Peyer's patch (tissue), 4 donors: ENCODE measurements at regions not wholly inside any gene's neighbourhood (a gene's known extent, or its start where the extent isn't known, plus 50 kb on each side); places are given as distances from the start of the nearest gene placed in this dataset.

Source experiments
- DNase-seq, 3 donors: peaks; one replicate each; pipeline ENCODE4 v3.0.0-alpha.2; 2017 to 2019
- H3K27ac ChIP-seq, 4 donors: fragments of 200-600 bp; sonication (generic); one replicate each; pipeline ENCODE4 v1.5.1; 2016 to 2019
- H3K27me3 ChIP-seq, 2 donors: fragments of 200-600 bp; sonication (generic); one replicate each; pipeline ENCODE4 v1.5.1; 2019
- H3K36me3 ChIP-seq, 3 donors: fragments of 200-600 bp; sonication (generic); one replicate each; pipeline ENCODE4 v1.5.1; 2016 to 2019
- H3K4me1 ChIP-seq, 4 donors: fragments of 200-600 bp; sonication (generic); one replicate each; pipeline ENCODE4 v1.5.1; 2016 to 2019
- H3K4me3 ChIP-seq, 4 donors: fragments of 200-600 bp; sonication (generic); 1 replicate in 3 of 4; 2 replicates in 1 of 4; pipeline ENCODE4 v1.5.1; 2016 to 2019; ENCODE audit warnings: mild to moderate bottlenecking in 1 of 4
- H3K9me3 ChIP-seq, 4 donors: fragments of 200-600 bp; sonication (generic); one replicate each; pipeline ENCODE4 v1.5.1; 2016 to 2019; ENCODE audit warnings: mild to moderate bottlenecking in 1 of 4
- POLR2A ChIP-seq, 2 donors: fragments of 450-650 bp; IDR thresholded peaks; one replicate each; pipeline ENCODE4 v1.5.1; 2017; ENCODE audit warnings: antibody characterized with exemption in 2 of 2, mild to moderate bottlenecking in 2 of 2, moderate library complexity in 2 of 2
- small RNA-seq, 2 donors: library from RNA; depleted of rRNA; stranded (forward); fragments of <200 nt; gene quantifications; one replicate each; pipeline ENCODE3, GENCODE V24; 2016
- TF ChIP-seq, protein P1 (sequence below), 6 experiments: fragments of 450-650 bp in 4 of 6; fragments of 200-600 bp in 2 of 6; sonication (generic) in 1 of 6; IDR thresholded peaks; one replicate each; pipeline ENCODE4 v1.5.1; 2017 to 2019; ENCODE audit warnings: antibody characterized with exemption in 6 of 6, mild to moderate bottlenecking in 3 of 6, moderate library complexity in 1 of 6

DNA sequence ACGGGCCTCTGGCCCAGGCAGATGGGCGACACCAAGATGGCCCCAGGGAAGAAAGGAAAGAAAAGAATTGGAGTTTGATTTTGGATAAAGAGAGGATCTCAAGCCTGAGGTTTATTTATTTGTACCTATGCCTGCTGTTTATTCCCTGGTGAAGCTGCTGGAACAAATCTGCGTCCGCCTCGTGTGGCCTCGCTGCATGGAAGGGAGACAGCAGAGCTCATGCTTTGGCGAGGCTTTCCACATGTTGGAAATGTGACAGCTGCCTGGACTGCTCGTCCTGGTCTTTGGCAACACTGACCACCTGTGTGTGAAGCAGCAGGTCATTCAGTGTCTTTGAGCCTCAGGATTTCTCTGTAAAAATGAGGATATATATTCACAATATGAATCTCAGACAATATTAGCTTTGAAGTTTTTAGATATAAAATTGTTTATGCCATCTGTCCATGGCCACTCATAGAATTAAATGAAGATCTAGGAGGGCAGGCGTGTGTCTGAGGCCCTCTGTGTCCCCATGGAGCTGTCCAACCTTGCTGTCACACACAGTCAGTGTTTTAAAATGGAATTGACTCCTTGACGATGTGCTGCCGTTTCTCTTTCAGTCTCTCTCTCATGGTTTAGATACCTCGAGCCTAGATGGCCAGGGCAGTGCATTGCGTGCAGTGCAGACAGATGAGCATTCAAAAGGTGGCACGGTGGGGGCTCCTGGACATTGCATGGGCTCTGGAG, 94.3 kb downstream of the SOCS6 start:
- no peaks in the 10 kb centered on the region for H3K27me3 ChIP-seq
- H3K4me3 ChIP-seq = no peak overlapping the region
- no peaks in the 10 kb centered on the region for H3K36me3 ChIP-seq
- no peak for DNase-seq
- H3K27ac ChIP-seq = no peak overlapping the region
- H3K4me1 ChIP-seq = peaks cover 0 to 16% (median 0%) of the 10 kb centered on the region in 4 donors
- no peaks in the 10 kb centered on the region for H3K9me3 ChIP-seq
- TF ChIP-seq POLR2A (IDR thresholded peaks at IDR 0.05) = no peak
- TF ChIP-seq, protein P1, sequence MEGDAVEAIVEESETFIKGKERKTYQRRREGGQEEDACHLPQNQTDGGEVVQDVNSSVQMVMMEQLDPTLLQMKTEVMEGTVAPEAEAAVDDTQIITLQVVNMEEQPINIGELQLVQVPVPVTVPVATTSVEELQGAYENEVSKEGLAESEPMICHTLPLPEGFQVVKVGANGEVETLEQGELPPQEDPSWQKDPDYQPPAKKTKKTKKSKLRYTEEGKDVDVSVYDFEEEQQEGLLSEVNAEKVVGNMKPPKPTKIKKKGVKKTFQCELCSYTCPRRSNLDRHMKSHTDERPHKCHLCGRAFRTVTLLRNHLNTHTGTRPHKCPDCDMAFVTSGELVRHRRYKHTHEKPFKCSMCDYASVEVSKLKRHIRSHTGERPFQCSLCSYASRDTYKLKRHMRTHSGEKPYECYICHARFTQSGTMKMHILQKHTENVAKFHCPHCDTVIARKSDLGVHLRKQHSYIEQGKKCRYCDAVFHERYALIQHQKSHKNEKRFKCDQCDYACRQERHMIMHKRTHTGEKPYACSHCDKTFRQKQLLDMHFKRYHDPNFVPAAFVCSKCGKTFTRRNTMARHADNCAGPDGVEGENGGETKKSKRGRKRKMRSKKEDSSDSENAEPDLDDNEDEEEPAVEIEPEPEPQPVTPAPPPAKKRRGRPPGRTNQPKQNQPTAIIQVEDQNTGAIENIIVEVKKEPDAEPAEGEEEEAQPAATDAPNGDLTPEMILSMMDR (IDR thresholded peaks at IDR 0.05) = no peak

DNA sequence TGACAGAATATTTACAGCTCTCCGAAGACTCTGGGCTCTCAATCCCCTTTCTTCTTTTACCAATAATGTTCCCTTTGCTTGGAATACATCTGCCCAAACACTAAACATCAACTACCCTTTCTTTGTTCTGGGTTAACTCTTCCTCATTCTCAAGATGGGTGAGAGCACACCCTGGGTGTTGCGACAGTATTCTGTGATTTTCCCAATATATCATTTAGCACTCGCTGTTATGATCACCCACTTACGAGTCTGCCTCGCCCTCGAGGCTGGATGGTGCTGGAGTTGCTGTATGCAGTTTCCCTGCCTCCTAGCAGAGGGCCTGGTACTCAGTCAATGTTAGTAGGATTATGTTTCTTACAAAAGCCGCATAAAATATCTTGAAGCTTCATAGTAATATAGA, 93.2 kb downstream of the SOCS6 start:
- no peak overlapping the region for H3K4me3 ChIP-seq
- H3K27me3 ChIP-seq = no peaks in the 10 kb centered on the region
- no peaks in the 10 kb centered on the region for H3K9me3 ChIP-seq
- no peak for TF ChIP-seq POLR2A (IDR thresholded peaks at IDR 0.05)
- TF ChIP-seq, protein P1 (IDR thresholded peaks at IDR 0.05) = no peak
- peak overlapping the region in 2 of 4 donors; percentile 34 to 39 for H3K27ac ChIP-seq
- H3K4me1 ChIP-seq = peaks cover 0 to 27% (median 2%) of the 10 kb centered on the region in 4 donors
- no peaks in the 10 kb centered on the region for H3K36me3 ChIP-seq
- no peak for DNase-seq

DNA sequence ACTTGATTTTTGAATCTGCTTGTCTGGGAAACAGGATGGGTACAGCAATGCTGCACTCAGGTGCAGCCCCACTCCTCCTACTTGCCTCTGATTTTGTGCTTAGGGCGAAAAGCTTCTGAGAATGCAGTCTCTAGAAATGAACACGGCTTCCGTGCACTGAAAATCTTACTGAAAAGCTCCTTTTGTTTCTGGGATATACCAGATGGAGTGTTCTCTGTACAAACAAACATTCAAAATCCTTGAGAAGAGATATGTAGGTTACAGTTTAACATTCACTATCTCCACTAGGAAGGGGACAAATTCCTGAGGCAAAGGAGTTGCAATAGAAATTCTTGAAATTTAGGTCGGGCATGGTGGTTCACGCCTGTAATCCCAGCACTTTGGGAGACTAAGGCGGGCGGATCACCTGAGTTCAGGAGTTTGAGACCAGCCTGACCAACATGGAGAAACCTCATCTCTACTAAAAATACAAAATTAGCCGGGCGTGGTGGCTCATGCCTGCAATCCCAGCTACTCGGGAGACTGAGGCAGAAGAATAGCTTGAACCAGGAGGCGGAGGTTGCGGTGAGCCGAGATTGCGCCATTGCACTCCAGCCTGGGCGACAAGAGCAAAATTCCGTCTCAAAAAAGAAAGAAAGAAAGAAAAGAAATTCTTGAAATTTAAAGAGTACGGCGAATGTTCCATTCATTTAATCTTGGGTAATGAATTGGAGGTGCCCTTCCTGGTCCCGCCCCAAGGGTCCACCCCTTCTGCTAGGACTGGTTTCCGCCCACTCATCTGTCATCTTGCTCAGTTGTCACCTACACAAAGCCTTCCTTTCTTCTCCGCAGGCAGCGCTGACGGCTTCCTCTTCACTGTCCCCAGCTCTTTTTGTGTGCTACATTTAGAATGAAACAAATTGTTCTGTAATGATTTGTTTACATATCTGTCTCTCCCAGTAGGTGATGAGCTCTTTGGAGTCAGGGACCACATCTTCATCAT, 92.4 kb downstream of the SOCS6 start:
- Histone ChIP-seq H3K27me3 (no peaks in the 10 kb centered on the region), H3K9me3 (no peaks in the 10 kb centered on the region), H3K36me3 (no peaks in the 10 kb centered on the region), H3K4me1 (peaks cover 0 to 29% (median 2%) of the 10 kb centered on the region in 4 donors), H3K4me3 (peak overlapping the region in 2 of 4 donors; percentile 14 to 31), H3K27ac (peak overlapping the region in 2 of 4 donors; percentile 34 to 39)
- peak in 2 of 3 donors; percentile 75 to 87 for DNase-seq
- TF ChIP-seq, protein P1 (IDR thresholded peaks at IDR 0.05) = peak in 2 of 6 experiments; percentile 4 to 27
- TF ChIP-seq POLR2A (IDR thresholded peaks at IDR 0.05) = peak in 1 of 2 donors; percentile 51

Small RNA genes in the stretch of these regions (small RNA-seq; reads per million reads assigned to genes)
- gene RN7SL795P = 0.23 to 3.3 reads per million in 2 donors
